DOHH2 (cell line): ENCODE measurements at regions not wholly inside any gene's neighbourhood (a gene's known extent, or its start where the extent isn't known, plus 50 kb on each side); places are given as distances from the start of the nearest gene placed in this dataset.

Experiments
- H3F3A ChIP-seq: fragments of 200-600 bp; sonication (generic), shearing (Covaris generic); 2 replicates; pipeline ENCODE4 v1.6.0; 2016; ENCODE audit warnings: antibody characterized with exemption, mild to moderate bottlenecking; ENCODE audit not compliant: control insufficient read depth, insufficient read depth
- H3K27ac ChIP-seq: fragments of 200-600 bp; sonication (generic); 2 replicates; pipeline ENCODE4 v1.5.1; 2014; ENCODE audit warnings: low read depth, mild to moderate bottlenecking, low read length, moderate library complexity
- H3K27me3 ChIP-seq: fragments of 200-600 bp; sonication (generic); 2 replicates; pipeline ENCODE4 v1.6.1; 2014; ENCODE audit warnings: mild to moderate bottlenecking, low read length, mixed read lengths; ENCODE audit not compliant: control insufficient read depth
- H3K36me3 ChIP-seq: fragments of 200-600 bp; sonication (generic); 2 replicates; pipeline ENCODE4 v1.6.1; 2014; ENCODE audit warnings: mild to moderate bottlenecking, low read length, moderate library complexity, mixed read lengths; ENCODE audit not compliant: control insufficient read depth
- H3K4me1 ChIP-seq: fragments of 200-600 bp; sonication (generic); 2 replicates; pipeline ENCODE4 v1.6.1; 2014; ENCODE audit warnings: mild to moderate bottlenecking, low read length, mixed read lengths; ENCODE audit not compliant: control insufficient read depth
- H3K4me2 ChIP-seq: fragments of 200-600 bp; sonication (generic); 2 replicates; pipeline ENCODE4 v1.6.0; 2014; ENCODE audit warnings: mild to moderate bottlenecking, low read length, moderate library complexity
- H3K4me3 ChIP-seq: fragments of 200-600 bp; sonication (generic); 2 replicates; pipeline ENCODE4 v1.5.1; 2014; ENCODE audit warnings: mild to moderate bottlenecking, low read length, mixed read lengths
- H3K79me2 ChIP-seq: fragments of 200-600 bp; sonication (generic); 2 replicates; pipeline ENCODE4 v1.6.1; 2014; ENCODE audit warnings: mild to moderate bottlenecking, low read length, mixed read lengths; ENCODE audit not compliant: control insufficient read depth
- H3K9me2 ChIP-seq: fragments of 200-600 bp; sonication (generic); replicated peaks from 2 replicates; pipeline ENCODE4 v1.6.1; 2014; ENCODE audit warnings: mild to moderate bottlenecking, low read length, mixed read lengths; ENCODE audit not compliant: control insufficient read depth
- H3K9me3 ChIP-seq: fragments of 200-600 bp; sonication (generic); 2 replicates; pipeline ENCODE4 v1.6.1; 2014; ENCODE audit warnings: antibody characterized with exemption, low read length, mixed read lengths; ENCODE audit not compliant: control insufficient read depth, insufficient read depth
- H4K20me1 ChIP-seq: fragments of 200-600 bp; sonication (generic); 2 replicates; pipeline ENCODE4 v1.6.0; 2014; ENCODE audit warnings: low read depth, mild to moderate bottlenecking, antibody characterized with exemption, low read length, moderate library complexity; ENCODE audit not compliant: control insufficient read depth, insufficient read depth
- CTCF ChIP-seq: fragments of 200-600 bp; sonication (generic); IDR thresholded peaks from one replicate; pipeline ENCODE4 v1.5.1; 2014; ENCODE audit warnings: antibody characterized with exemption, mild to moderate bottlenecking, low read depth, low read length; ENCODE audit not compliant: poor library complexity, severe bottlenecking
- EZH2phosphoT487 ChIP-seq: fragments of 200-600 bp; sonication (generic); IDR thresholded peaks from 2 replicates; pipeline ENCODE4 v1.6.1; 2017; ENCODE audit warnings: borderline replicate concordance, mild to moderate bottlenecking, antibody characterized with exemption, low read length, moderate library complexity, mixed read lengths

DNA sequence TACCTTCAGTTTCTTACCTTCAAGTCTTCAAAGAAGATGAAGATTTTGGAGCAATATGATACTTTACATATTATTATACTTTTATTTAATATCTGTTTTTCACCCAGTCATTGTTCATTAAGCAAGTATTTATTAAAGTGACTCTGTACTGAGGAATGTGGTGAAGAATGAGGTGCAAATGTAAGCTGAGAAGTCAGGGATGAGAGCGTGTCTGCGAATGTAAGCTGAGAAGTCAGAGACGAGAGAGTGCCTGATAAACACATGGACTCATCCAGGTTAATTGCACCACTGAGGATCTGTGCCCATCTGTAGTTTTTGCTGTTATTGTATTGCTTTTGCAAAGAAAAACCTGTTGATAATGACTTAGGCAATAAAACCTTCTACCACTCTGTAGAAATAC lies 211.9 kb upstream of the FAR2 start:
- Histone ChIP-seq H3K27ac (no peak overlapping the region), H3K4me3 (no peak overlapping the region), H3K4me1 (no peaks in the 10 kb centered on the region), H3K4me2 (no peak overlapping the region), H4K20me1 (no peaks in the 10 kb centered on the region), H3K36me3 (no peaks in the 10 kb centered on the region), H3F3A (no peaks in the 10 kb centered on the region), H3K9me3 (no peaks in the 10 kb centered on the region), H3K27me3 (no peaks in the 10 kb centered on the region), H3K9me2 (no peaks in the 10 kb centered on the region), H3K79me2 (no peaks in the 10 kb centered on the region)
- no peak for TF ChIP-seq CTCF
- TF ChIP-seq EZH2phosphoT487: no peak

DNA sequence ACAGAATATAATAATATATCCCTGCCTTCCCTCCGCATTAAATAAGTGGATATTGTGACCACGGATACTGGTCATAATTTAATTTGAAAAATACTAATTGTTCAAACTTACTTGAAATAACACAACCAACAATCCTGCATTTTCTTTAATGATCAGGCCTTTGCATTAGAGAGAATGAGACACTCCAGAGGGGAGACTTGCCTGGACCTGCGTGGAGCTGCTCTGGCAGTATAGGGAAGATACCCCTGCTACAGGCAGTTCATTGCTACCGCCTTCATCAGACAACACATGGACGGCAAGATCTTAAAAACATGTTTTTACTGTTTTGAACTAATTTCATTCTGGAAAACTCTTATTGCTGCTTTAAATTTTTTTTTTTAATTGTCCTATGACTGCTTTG lies 211.0 kb upstream of the FAR2 start:
- Histone ChIP-seq H3K27me3 (no peaks in the 10 kb centered on the region), H3K27ac (no peak overlapping the region), H4K20me1 (no peaks in the 10 kb centered on the region)

DNA sequence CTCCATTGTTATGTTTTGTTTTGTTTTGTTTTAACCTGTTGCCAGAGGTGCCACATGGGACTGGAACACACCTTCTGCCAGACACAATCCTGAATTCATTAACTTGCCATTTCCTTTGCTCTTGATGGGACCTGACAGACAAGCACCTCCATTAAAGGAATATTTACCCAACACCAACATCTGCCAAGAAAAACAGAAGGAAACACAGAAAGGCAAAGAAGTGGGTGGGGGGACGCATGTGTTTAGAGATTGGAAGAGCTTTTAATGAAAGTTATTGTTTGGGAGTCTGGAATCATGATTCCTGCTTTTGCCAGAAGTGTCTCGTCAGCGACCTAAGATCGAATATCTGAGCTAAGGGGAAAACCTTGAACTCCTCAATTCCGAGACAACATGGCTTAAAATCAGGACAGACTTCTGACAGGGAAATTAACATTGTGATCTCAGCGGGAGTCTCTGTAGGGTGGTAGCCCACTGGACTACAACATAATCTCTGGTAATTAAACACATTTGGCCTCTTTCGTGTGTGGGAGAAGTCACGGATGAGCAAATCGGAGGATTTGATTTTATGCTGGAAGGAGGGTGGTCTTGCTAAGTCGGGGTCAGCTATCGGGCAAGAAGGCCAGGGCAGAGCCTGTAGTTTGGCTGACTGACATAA lies 210.4 kb upstream of the FAR2 start:
- no peak for TF ChIP-seq CTCF
- no peak for TF ChIP-seq EZH2phosphoT487
- no peak overlapping the region for H3K4me3 ChIP-seq
- no peaks in the 10 kb centered on the region for H3K79me2 ChIP-seq
- H3F3A ChIP-seq: no peaks in the 10 kb centered on the region
- H3K27ac ChIP-seq: no peak overlapping the region
- no peaks in the 10 kb centered on the region for H4K20me1 ChIP-seq
- no peak overlapping the region for H3K4me2 ChIP-seq
- H3K36me3 ChIP-seq: no peaks in the 10 kb centered on the region
- H3K9me2 ChIP-seq: no peaks in the 10 kb centered on the region
- no peaks in the 10 kb centered on the region for H3K27me3 ChIP-seq
- no peaks in the 10 kb centered on the region for H3K9me3 ChIP-seq
- H3K4me1 ChIP-seq: no peaks in the 10 kb centered on the region

More for the DNA sequence above, 211.0 kb upstream of the FAR2 start:
- no peaks in the 10 kb centered on the region for H3F3A ChIP-seq
- H3K4me1 ChIP-seq: no peaks in the 10 kb centered on the region
- no peaks in the 10 kb centered on the region for H3K9me2 ChIP-seq
- no peaks in the 10 kb centered on the region for H3K9me3 ChIP-seq
- H3K79me2 ChIP-seq: no peaks in the 10 kb centered on the region
- no peak overlapping the region for H3K4me2 ChIP-seq
- H3K4me3 ChIP-seq: no peak overlapping the region
- no peak for TF ChIP-seq CTCF
- no peak for TF ChIP-seq EZH2phosphoT487
- no peaks in the 10 kb centered on the region for H3K36me3 ChIP-seq

DNA sequence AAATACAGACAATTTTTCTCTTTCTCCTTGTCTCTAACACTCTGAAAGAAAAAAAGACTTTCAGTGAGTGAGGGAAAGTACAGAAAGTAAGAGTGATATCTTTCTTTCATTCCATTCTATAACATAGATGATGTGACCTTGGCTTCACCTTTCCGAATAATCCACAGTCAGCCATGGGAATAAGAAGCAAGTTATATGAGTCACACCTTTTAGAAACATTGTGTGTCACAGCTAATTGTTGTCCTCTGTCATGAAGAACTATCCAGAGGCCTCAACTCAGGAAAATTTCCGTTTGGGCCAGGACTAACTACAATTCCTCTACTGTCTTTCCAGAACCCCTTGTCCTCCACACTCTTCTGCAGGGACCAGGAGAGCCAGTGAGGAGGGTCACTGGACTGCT lies 209.7 kb upstream of the FAR2 start:
- Histone ChIP-seq H3K9me3 (no peaks in the 10 kb centered on the region), H4K20me1 (no peaks in the 10 kb centered on the region), H3K79me2 (no peaks in the 10 kb centered on the region), H3K27me3 (no peaks in the 10 kb centered on the region), H3K36me3 (no peaks in the 10 kb centered on the region), H3K9me2 (no peaks in the 10 kb centered on the region), H3K27ac (no peak overlapping the region), H3K4me1 (no peaks in the 10 kb centered on the region), H3F3A (no peaks in the 10 kb centered on the region), H3K4me3 (no peak overlapping the region), H3K4me2 (no peak overlapping the region)
- TF ChIP-seq EZH2phosphoT487 (no peak), CTCF (no peak)
